HEK293T (cell line): ENCODE measurements at regions not wholly inside any gene's neighbourhood (a gene's known extent, or its start where the extent isn't known, plus 50 kb on each side); places are given as distances from the start of the nearest gene placed in this dataset.

Experiments
- ARNT ChIP-seq: fragments of 450-650 bp; IDR thresholded peaks from 2 replicates; pipeline ENCODE4 v1.6.1; 2017; ENCODE audit warnings: mild to moderate bottlenecking
- BHLHE40 ChIP-seq: fragments of 450-650 bp; IDR thresholded peaks from 2 replicates; pipeline ENCODE4 v1.6.1; 2016; ENCODE audit warnings: mild to moderate bottlenecking, moderate library complexity, borderline replicate concordance
- CTBP1 ChIP-seq: fragments of 450-650 bp; IDR thresholded peaks from 2 replicates; pipeline ENCODE4 v1.6.1; 2016; ENCODE audit warnings: borderline replicate concordance
- ELF4 ChIP-seq: fragments of 450-650 bp; IDR thresholded peaks from 2 replicates; pipeline ENCODE4 v1.6.1; 2017; ENCODE audit warnings: antibody characterized with exemption
- FOXA1 ChIP-seq: fragments of 450-650 bp; IDR thresholded peaks from 2 replicates; pipeline ENCODE4 v1.6.1; 2016; ENCODE audit warnings: mild to moderate bottlenecking
- FOXK2 ChIP-seq: fragments of 450-650 bp; IDR thresholded peaks from 2 replicates; pipeline ENCODE4 v1.6.1; 2016; ENCODE audit warnings: mild to moderate bottlenecking
- FOXM1 ChIP-seq: fragments of 450-650 bp; IDR thresholded peaks from 2 replicates; pipeline ENCODE4 v1.6.1; 2017; ENCODE audit warnings: mild to moderate bottlenecking, borderline replicate concordance
- HDGF ChIP-seq: fragments of 450-650 bp; IDR thresholded peaks from 2 replicates; pipeline ENCODE4 v1.6.1; 2017; ENCODE audit warnings: antibody characterized with exemption, borderline replicate concordance
- L3MBTL2 ChIP-seq: fragments of 450-650 bp; conservative IDR thresholded peaks from 2 replicates; pipeline ENCODE4 v1.6.1; 2016; ENCODE audit warnings: mild to moderate bottlenecking
- LEF1 ChIP-seq: fragments of 450-650 bp; IDR thresholded peaks from 2 replicates; pipeline ENCODE4 v1.6.1; 2017; ENCODE audit warnings: mild to moderate bottlenecking, borderline replicate concordance
- SP1 ChIP-seq: fragments of 450-650 bp; IDR thresholded peaks from 2 replicates; pipeline ENCODE4 v1.6.1; 2017
- TARDBP ChIP-seq: fragments of 450-650 bp; IDR thresholded peaks from 2 replicates; pipeline ENCODE4 v1.6.1; 2016

- TF ChIP-seq HDGF, result no peak
- TF ChIP-seq SP1, result no peak
- TF ChIP-seq FOXA1, result no peak
- TF ChIP-seq TARDBP, result no peak
- no peak for TF ChIP-seq FOXK2
- no peak for TF ChIP-seq ELF4
- TF ChIP-seq ARNT, result no peak
- no peak for TF ChIP-seq CTBP1
- TF ChIP-seq BHLHE40, result no peak
- no peak for TF ChIP-seq LEF1
- TF ChIP-seq L3MBTL2, result no peak
- no peak for TF ChIP-seq FOXM1
Measured at GRCh38 chr14:101207041-101207440, 303.5 kb upstream of the RTL1 start.
